ENCODE measurements at regions not wholly inside any gene's neighbourhood (a gene's known extent, or its start where the extent isn't known, plus 50 kb on each side); places are given as distances from the start of the nearest gene placed in this dataset.

DNA sequence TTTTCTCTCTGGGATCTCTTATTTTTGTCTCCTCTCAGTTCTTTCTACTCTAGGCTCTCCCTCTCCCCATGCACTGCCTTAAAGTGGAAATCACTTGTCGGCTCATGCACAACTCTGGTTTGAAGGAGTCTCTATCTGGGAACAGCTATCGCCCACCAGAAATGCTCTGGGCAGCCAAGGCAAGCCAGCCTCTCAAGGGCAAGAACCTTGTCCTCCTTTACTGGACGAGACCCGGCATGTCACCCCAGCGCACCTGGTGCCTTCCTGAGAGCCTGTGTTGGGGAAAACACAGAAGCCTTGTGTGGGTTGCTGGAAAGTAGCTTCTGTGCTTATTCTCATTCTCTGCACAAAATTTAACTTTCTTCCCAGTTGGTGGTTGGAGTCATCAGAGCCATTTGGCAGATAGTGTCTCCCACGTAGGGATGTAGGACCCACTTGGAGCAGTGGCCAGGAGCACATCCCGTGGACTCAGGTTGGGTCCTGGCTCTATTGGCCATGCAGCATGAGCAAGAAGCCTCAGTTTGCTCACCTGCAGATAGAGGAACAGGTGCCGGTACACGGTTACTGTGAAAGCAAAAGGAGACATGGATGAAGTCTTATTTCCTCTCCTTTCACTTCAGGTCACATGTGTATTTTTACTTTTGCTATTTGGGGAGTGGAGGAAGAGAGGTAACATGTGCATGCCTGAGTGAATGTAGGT lies 165.3 kb downstream of the IRX2 start:
- Histone ChIP-seq H2AFZ (ENCODE audit: low read length, unreplicated experiment) (no peak overlapping the region), H3K4me1 (ENCODE audit: control insufficient read depth, insufficient read depth, low read length, unreplicated experiment) (no peaks in the 10 kb centered on the region), H3K36me3 (ENCODE audit: insufficient read depth, low read length) (no peaks in the 10 kb centered on the region), H3K4me3 (ENCODE audit: low read depth, low read length) (no peak overlapping the region), H3K27ac (ENCODE audit: low read depth, low read length) (no peak overlapping the region), H3K27me3 (ENCODE audit: insufficient read depth, low read length) (no peaks in the 10 kb centered on the region), H3K79me2 (ENCODE audit: control insufficient read depth, insufficient read depth, low read length, unreplicated experiment) (no peaks in the 10 kb centered on the region)

GRCh38 chr5:2584579-2585269 lies 166.8 kb downstream of the IRX2 start:
- H3K27ac ChIP-seq (ENCODE audit: low read depth, low read length), result no peak overlapping the region
- no peaks in the 10 kb centered on the region for H3K27me3 ChIP-seq (ENCODE audit: insufficient read depth, low read length)
- no peaks in the 10 kb centered on the region for H3K36me3 ChIP-seq (ENCODE audit: insufficient read depth, low read length)
- H2AFZ ChIP-seq (ENCODE audit: low read length, unreplicated experiment), result no peak overlapping the region
- no peaks in the 10 kb centered on the region for H3K79me2 ChIP-seq (ENCODE audit: control insufficient read depth, insufficient read depth, low read length, unreplicated experiment)
- H3K4me3 ChIP-seq (ENCODE audit: low read depth, low read length), result no peak overlapping the region
- no peaks in the 10 kb centered on the region for H3K4me1 ChIP-seq (ENCODE audit: control insufficient read depth, insufficient read depth, low read length, unreplicated experiment)

DNA sequence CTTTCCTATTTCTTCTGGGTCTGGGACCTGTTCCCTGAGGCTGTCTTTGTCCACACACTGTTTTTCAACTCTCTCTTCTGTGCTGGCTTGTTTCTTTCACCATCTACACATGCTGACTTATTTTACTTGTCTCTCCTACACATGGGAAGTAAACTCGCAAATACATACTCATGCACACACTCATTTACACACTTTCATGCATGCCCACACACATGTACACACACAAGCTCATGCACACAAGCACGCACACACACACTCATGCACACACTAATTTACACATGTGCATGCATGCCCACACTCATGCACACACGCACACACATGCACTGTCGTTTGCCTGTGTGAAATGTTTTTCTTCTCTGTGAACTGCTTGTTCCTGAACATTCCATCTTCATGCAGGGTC lies 169.0 kb downstream of the IRX2 start:
- H3K79me2 ChIP-seq (ENCODE audit: control insufficient read depth, insufficient read depth, low read length, unreplicated experiment), result no peaks in the 10 kb centered on the region
- H2AFZ ChIP-seq (ENCODE audit: low read length, unreplicated experiment), result no peak overlapping the region
- H3K4me3 ChIP-seq (ENCODE audit: low read depth, low read length), result no peak overlapping the region
- H3K27ac ChIP-seq (ENCODE audit: low read depth, low read length), result no peak overlapping the region
- H3K27me3 ChIP-seq (ENCODE audit: insufficient read depth, low read length), result no peaks in the 10 kb centered on the region
- H3K36me3 ChIP-seq (ENCODE audit: insufficient read depth, low read length), result no peaks in the 10 kb centered on the region
- no peaks in the 10 kb centered on the region for H3K4me1 ChIP-seq (ENCODE audit: control insufficient read depth, insufficient read depth, low read length, unreplicated experiment)

DNA sequence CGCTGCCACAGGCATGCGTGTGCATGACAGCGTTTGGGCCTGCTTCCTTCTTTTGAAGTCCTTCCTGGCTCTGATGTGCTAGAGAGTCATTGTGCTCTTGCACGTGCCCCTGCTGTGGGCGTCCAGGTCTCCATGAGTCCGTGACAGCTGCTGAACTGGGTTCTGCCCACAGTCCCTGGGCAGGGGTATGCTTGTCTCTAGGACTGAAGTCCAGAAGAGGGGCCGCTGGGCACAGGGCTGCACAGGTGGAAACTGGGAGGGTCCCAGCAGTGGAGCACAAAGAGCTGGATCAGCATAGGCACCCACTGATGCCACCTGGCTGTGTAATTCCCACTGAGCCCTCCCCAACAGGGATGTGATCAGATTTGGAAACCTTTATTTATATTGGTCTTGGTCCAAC lies 169.4 kb downstream of the IRX2 start:
- H2AFZ ChIP-seq (ENCODE audit: low read length, unreplicated experiment), result no peak overlapping the region
- no peaks in the 10 kb centered on the region for H3K36me3 ChIP-seq (ENCODE audit: insufficient read depth, low read length)
- H3K4me3 ChIP-seq (ENCODE audit: low read depth, low read length), result no peak overlapping the region
- no peaks in the 10 kb centered on the region for H3K27me3 ChIP-seq (ENCODE audit: insufficient read depth, low read length)
- no peaks in the 10 kb centered on the region for H3K79me2 ChIP-seq (ENCODE audit: control insufficient read depth, insufficient read depth, low read length, unreplicated experiment)
- no peaks in the 10 kb centered on the region for H3K4me1 ChIP-seq (ENCODE audit: control insufficient read depth, insufficient read depth, low read length, unreplicated experiment)
- H3K27ac ChIP-seq (ENCODE audit: low read depth, low read length), result no peak overlapping the region

GRCh38 chr5:2581418-2581817 lies 170.1 kb downstream of the IRX2 start:
- Histone ChIP-seq H3K4me1 (ENCODE audit: control insufficient read depth, insufficient read depth, low read length, unreplicated experiment) (no peaks in the 10 kb centered on the region), H3K79me2 (ENCODE audit: control insufficient read depth, insufficient read depth, low read length, unreplicated experiment) (no peaks in the 10 kb centered on the region), H3K4me3 (ENCODE audit: low read depth, low read length) (no peak overlapping the region), H3K36me3 (ENCODE audit: insufficient read depth, low read length) (no peaks in the 10 kb centered on the region), H3K27ac (ENCODE audit: low read depth, low read length) (no peak overlapping the region), H3K27me3 (ENCODE audit: insufficient read depth, low read length) (no peaks in the 10 kb centered on the region), H2AFZ (ENCODE audit: low read length, unreplicated experiment) (no peak overlapping the region)

- H3K4me3 ChIP-seq (ENCODE audit: low read depth, low read length), result no peak overlapping the region
- H3K79me2 ChIP-seq (ENCODE audit: control insufficient read depth, insufficient read depth, low read length, unreplicated experiment), result no peaks in the 10 kb centered on the region
- H3K36me3 ChIP-seq (ENCODE audit: insufficient read depth, low read length), result no peaks in the 10 kb centered on the region
- H2AFZ ChIP-seq (ENCODE audit: low read length, unreplicated experiment), result no peak overlapping the region
- no peak overlapping the region for H3K27ac ChIP-seq (ENCODE audit: low read depth, low read length)
- H3K4me1 ChIP-seq (ENCODE audit: control insufficient read depth, insufficient read depth, low read length, unreplicated experiment), result no peaks in the 10 kb centered on the region
- H3K27me3 ChIP-seq (ENCODE audit: insufficient read depth, low read length), result no peaks in the 10 kb centered on the region
Measured at GRCh38 chr5:2579126-2579525, 172.4 kb downstream of the IRX2 start.

- Histone ChIP-seq H3K4me3 (ENCODE audit: low read depth, low read length) (no peak overlapping the region), H3K4me1 (ENCODE audit: control insufficient read depth, insufficient read depth, low read length, unreplicated experiment) (no peaks in the 10 kb centered on the region), H3K79me2 (ENCODE audit: control insufficient read depth, insufficient read depth, low read length, unreplicated experiment) (no peaks in the 10 kb centered on the region), H2AFZ (ENCODE audit: low read length, unreplicated experiment) (no peak overlapping the region), H3K27me3 (ENCODE audit: insufficient read depth, low read length) (no peaks in the 10 kb centered on the region), H3K27ac (ENCODE audit: low read depth, low read length) (no peak overlapping the region), H3K36me3 (ENCODE audit: insufficient read depth, low read length) (no peaks in the 10 kb centered on the region)
Measured at GRCh38 chr5:2577312-2578036, 174.0 kb downstream of the IRX2 start.

GRCh38 chr5:2576823-2577222 lies 174.7 kb downstream of the IRX2 start:
- Histone ChIP-seq H3K4me3 (ENCODE audit: low read depth, low read length) (no peak overlapping the region), H3K27me3 (ENCODE audit: insufficient read depth, low read length) (no peaks in the 10 kb centered on the region), H3K4me1 (ENCODE audit: control insufficient read depth, insufficient read depth, low read length, unreplicated experiment) (no peaks in the 10 kb centered on the region), H3K27ac (ENCODE audit: low read depth, low read length) (no peak overlapping the region), H2AFZ (ENCODE audit: low read length, unreplicated experiment) (no peak overlapping the region), H3K79me2 (ENCODE audit: control insufficient read depth, insufficient read depth, low read length, unreplicated experiment) (no peaks in the 10 kb centered on the region), H3K36me3 (ENCODE audit: insufficient read depth, low read length) (no peaks in the 10 kb centered on the region)

GRCh38 chr5:2575871-2576270 lies 175.6 kb downstream of the IRX2 start:
- Histone ChIP-seq H3K36me3 (ENCODE audit: insufficient read depth, low read length) (no peaks in the 10 kb centered on the region), H3K4me3 (ENCODE audit: low read depth, low read length) (no peak overlapping the region), H2AFZ (ENCODE audit: low read length, unreplicated experiment) (no peak overlapping the region), H3K27ac (ENCODE audit: low read depth, low read length) (no peak overlapping the region), H3K4me1 (ENCODE audit: control insufficient read depth, insufficient read depth, low read length, unreplicated experiment) (no peaks in the 10 kb centered on the region), H3K79me2 (ENCODE audit: control insufficient read depth, insufficient read depth, low read length, unreplicated experiment) (no peaks in the 10 kb centered on the region), H3K27me3 (ENCODE audit: insufficient read depth, low read length) (no peaks in the 10 kb centered on the region)

DNA sequence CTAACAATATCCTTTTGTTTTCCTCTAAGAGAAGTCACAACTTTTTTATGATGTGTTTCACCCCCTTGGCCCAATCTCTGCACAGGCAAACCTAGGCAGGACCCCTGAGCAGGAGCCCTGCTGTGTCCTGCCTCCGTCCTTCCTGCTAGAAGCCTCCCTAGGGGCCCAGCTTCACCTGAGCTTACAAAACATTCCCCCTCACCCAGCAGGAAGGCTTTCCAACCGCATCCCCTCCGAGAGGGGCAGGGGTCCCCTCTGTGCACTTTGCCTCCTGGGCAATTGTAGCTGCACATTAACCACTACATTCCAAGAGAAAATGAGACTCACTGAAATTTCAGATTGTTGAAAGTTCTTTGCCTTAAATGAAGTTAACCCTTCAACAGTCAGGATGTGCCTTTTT lies 176.2 kb downstream of the IRX2 start:
- Histone ChIP-seq H3K4me3 (ENCODE audit: low read depth, low read length) (no peak overlapping the region), H3K27ac (ENCODE audit: low read depth, low read length) (no peak overlapping the region), H3K27me3 (ENCODE audit: insufficient read depth, low read length) (no peaks in the 10 kb centered on the region), H2AFZ (ENCODE audit: low read length, unreplicated experiment) (no peak overlapping the region), H3K4me1 (ENCODE audit: control insufficient read depth, insufficient read depth, low read length, unreplicated experiment) (no peaks in the 10 kb centered on the region), H3K79me2 (ENCODE audit: control insufficient read depth, insufficient read depth, low read length, unreplicated experiment) (no peaks in the 10 kb centered on the region), H3K36me3 (ENCODE audit: insufficient read depth, low read length) (no peaks in the 10 kb centered on the region)

DNA sequence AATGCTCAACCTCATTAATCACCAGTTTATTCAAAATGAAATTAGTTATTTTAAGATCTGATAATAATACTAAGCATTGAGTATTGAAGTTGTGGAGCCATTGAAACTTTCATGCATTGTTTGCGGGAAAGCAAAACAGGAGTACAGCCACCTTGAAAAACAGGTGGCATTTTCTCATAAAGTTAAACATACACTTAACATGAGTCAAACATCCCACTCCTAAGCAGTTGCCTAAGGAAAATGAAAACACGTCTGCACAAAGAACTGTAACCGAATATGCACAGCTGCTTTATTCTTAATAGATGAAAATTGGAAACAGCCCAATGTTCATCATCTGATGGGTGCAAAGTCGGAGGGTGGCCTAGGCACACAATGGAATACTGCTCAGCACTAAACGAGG lies 177.3 kb downstream of the IRX2 start:
- Histone ChIP-seq H3K4me1 (ENCODE audit: control insufficient read depth, insufficient read depth, low read length, unreplicated experiment) (no peaks in the 10 kb centered on the region), H3K27me3 (ENCODE audit: insufficient read depth, low read length) (no peaks in the 10 kb centered on the region), H3K36me3 (ENCODE audit: insufficient read depth, low read length) (no peaks in the 10 kb centered on the region), H3K79me2 (ENCODE audit: control insufficient read depth, insufficient read depth, low read length, unreplicated experiment) (no peaks in the 10 kb centered on the region), H3K27ac (ENCODE audit: low read depth, low read length) (no peak overlapping the region), H3K4me3 (ENCODE audit: low read depth, low read length) (no peak overlapping the region), H2AFZ (ENCODE audit: low read length, unreplicated experiment) (no peak overlapping the region)
